ENCODE measurements at regions not wholly inside any gene's neighbourhood (a gene's known extent, or its start where the extent isn't known, plus 50 kb on each side); places are given as distances from the start of the nearest gene placed in this dataset.

GRCh38 chr18:38884050-38884449 is 1318.5 kb upstream of the CELF4 start:
- peak in 1 of 12 donors; percentile 6 for TF ChIP-seq CTCF (IDR thresholded peaks at IDR 0.05)
- TF ChIP-seq POLR2A (IDR thresholded peaks at IDR 0.05), result no peak
